ENCODE measurements at regions not wholly inside any gene's neighbourhood (a gene's known extent, or its start where the extent isn't known, plus 50 kb on each side); places are given as distances from the start of the nearest gene placed in this dataset.

GRCh38 chr11:70759846-70760245 lies 361.5 kb downstream of the CTTN start:
- TF ChIP-seq POLR2A (IDR thresholded peaks at IDR 0.05): no peak
- TF ChIP-seq, protein P1, sequence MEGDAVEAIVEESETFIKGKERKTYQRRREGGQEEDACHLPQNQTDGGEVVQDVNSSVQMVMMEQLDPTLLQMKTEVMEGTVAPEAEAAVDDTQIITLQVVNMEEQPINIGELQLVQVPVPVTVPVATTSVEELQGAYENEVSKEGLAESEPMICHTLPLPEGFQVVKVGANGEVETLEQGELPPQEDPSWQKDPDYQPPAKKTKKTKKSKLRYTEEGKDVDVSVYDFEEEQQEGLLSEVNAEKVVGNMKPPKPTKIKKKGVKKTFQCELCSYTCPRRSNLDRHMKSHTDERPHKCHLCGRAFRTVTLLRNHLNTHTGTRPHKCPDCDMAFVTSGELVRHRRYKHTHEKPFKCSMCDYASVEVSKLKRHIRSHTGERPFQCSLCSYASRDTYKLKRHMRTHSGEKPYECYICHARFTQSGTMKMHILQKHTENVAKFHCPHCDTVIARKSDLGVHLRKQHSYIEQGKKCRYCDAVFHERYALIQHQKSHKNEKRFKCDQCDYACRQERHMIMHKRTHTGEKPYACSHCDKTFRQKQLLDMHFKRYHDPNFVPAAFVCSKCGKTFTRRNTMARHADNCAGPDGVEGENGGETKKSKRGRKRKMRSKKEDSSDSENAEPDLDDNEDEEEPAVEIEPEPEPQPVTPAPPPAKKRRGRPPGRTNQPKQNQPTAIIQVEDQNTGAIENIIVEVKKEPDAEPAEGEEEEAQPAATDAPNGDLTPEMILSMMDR (IDR thresholded peaks at IDR 0.05): no peak
